Thoracic aorta (tissue), 2 donors: ENCODE measurements at regions not wholly inside any gene's neighbourhood (a gene's known extent, or its start where the extent isn't known, plus 50 kb on each side); places are given as distances from the start of the nearest gene placed in this dataset.

ENCODE experiments used
- ATAC-seq: fragments of 150-250 bp; one replicate; pipeline ENCODE4 v1.8.0; 2017; ENCODE audit warnings: low read depth; ENCODE audit not compliant: insufficient number of reproducible peaks, low FRiP score
- DNase-seq: peaks from one replicate; pipeline ENCODE4 v3.0.0-alpha.2; 2020; ENCODE audit warnings: low spot score
- H3K27ac ChIP-seq, 2 donors: fragments of 200-600 bp; sonication (generic); 1 replicate in 1 of 2; 2 replicates in 1 of 2; pipeline ENCODE4 v1.5.1; 2016; ENCODE audit warnings: mild to moderate bottlenecking in 2 of 2, moderate library complexity in 2 of 2
- H3K27me3 ChIP-seq: fragments of 200-600 bp; sonication (generic); replicated peaks from 2 replicates; pipeline ENCODE4 v1.6.0; 2016; ENCODE audit warnings: mild to moderate bottlenecking; ENCODE audit not compliant: insufficient read depth
- H3K36me3 ChIP-seq: fragments of 200-600 bp; sonication (generic); one replicate; pipeline ENCODE4 v1.5.1; 2016
- H3K4me1 ChIP-seq, 2 donors: fragments of 200-600 bp; sonication (generic); 1 replicate in 1 of 2; 2 replicates in 1 of 2; pipeline versions ENCODE4 v1.5.1 to v1.6.0; 2016; ENCODE audit warnings: low read depth in 2 of 2, mild to moderate bottlenecking in 1 of 2; ENCODE audit not compliant: control insufficient read depth in 1 of 2
- H3K4me3 ChIP-seq: fragments of 200-600 bp; sonication (generic); 2 replicates; pipeline ENCODE4 v1.5.1; 2016; ENCODE audit warnings: mild to moderate bottlenecking
- H3K9me3 ChIP-seq: fragments of 200-600 bp; sonication (generic); 2 replicates; pipeline ENCODE4 v1.5.1; 2016
- TF ChIP-seq, protein P1 (sequence below): fragments of 200-600 bp; sonication (generic); IDR thresholded peaks from one replicate; pipeline ENCODE4 v1.5.1; 2019; ENCODE audit warnings: antibody characterized with exemption

DNA sequence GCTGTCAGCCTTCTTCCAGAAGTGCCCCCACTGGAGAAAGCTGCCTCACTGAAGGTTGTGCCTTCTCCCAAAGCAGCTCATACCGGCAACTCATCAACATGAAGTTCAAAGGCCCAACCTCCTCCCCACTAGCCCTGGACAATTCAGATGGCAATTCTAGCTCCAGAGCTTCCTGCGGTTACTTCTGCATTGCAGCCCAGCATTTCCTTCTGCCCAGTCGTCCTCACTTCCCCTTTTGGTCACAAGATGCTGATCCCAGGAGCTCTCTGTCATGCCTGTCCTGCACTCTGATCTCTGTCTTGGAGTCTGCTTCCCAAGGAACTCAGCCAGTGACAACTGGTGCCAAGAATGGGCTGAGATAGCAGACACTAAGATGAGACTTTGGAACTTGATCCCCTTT lies 178.2 kb upstream of the SOX9 start:
- H3K27me3 ChIP-seq = no peaks in the 10 kb centered on the region
- no peaks in the 10 kb centered on the region for H3K36me3 ChIP-seq
- H3K27ac ChIP-seq = no peak overlapping the region
- H3K4me3 ChIP-seq = no peak overlapping the region
- DNase-seq (no peak), ATAC-seq (no peak)
- TF ChIP-seq, protein P1, sequence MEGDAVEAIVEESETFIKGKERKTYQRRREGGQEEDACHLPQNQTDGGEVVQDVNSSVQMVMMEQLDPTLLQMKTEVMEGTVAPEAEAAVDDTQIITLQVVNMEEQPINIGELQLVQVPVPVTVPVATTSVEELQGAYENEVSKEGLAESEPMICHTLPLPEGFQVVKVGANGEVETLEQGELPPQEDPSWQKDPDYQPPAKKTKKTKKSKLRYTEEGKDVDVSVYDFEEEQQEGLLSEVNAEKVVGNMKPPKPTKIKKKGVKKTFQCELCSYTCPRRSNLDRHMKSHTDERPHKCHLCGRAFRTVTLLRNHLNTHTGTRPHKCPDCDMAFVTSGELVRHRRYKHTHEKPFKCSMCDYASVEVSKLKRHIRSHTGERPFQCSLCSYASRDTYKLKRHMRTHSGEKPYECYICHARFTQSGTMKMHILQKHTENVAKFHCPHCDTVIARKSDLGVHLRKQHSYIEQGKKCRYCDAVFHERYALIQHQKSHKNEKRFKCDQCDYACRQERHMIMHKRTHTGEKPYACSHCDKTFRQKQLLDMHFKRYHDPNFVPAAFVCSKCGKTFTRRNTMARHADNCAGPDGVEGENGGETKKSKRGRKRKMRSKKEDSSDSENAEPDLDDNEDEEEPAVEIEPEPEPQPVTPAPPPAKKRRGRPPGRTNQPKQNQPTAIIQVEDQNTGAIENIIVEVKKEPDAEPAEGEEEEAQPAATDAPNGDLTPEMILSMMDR = no peak
- no peaks in the 10 kb centered on the region for H3K4me1 ChIP-seq
- no peaks in the 10 kb centered on the region for H3K9me3 ChIP-seq

DNA sequence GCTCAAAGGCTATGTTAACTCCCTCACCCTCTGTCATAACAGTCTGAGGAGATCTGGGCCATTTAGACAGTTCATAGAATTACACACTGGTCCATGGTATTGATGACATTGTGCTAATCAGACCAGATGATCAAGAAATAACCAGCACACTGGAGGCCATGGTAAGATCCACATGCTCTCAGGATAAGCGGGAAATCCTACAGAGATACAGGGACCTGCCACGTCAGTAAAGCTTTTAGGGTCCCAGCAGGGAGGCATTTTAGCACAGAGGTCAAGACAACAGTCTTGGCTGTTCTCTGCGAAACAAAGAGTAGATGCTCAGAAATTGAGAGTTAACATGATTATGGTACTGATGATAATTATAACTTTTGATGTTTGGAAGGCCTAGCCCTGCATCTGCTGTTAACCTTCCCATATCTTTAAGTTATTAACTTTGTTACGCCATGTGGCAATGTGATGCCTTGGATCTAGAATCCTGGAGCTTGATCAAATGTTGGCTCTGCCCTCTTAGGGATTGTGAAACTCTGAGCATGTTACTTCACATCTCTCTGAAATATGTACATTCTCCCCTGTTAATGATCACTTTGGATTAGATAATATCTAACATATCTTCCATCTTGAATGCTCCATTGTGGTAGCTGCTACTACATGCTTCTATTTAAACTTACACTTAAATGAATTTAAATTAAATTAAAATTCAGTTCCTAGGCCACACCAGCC lies 172.0 kb upstream of the SOX9 start:
- Histone ChIP-seq H3K27ac (no peak overlapping the region), H3K9me3 (no peaks in the 10 kb centered on the region), H3K27me3 (no peaks in the 10 kb centered on the region), H3K36me3 (no peaks in the 10 kb centered on the region), H3K4me1 (no peaks in the 10 kb centered on the region), H3K4me3 (no peak overlapping the region)
- TF ChIP-seq, protein P1 = no peak
- ATAC-seq (no peak), DNase-seq (no peak)

DNA sequence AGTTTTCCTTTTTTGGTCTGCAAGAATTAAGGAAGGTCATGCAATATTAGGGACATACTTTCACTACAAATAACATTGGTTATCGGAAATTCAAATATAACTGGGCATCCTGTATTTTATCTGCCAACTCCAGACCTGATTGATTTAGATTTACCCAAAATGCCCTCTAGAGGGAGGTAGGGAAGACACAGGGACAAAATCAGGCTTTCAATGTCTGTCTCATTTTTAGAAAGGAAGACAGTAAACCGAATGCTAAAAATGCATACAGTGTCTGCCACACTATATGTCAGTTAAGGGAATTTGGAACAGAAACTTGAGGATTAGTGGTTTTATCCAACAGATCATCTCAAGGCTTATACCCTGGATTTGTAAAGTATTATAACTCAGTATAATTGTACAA lies 161.7 kb upstream of the SOX9 start:
- H3K36me3 ChIP-seq = no peaks in the 10 kb centered on the region
- no peak overlapping the region for H3K4me3 ChIP-seq
- DNase-seq = no peak
- TF ChIP-seq, protein P1 = no peak
- H3K4me1 ChIP-seq = no peaks in the 10 kb centered on the region
- no peaks in the 10 kb centered on the region for H3K9me3 ChIP-seq
- no peaks in the 10 kb centered on the region for H3K27me3 ChIP-seq
- no peak overlapping the region for H3K27ac ChIP-seq
- ATAC-seq = no peak

DNA sequence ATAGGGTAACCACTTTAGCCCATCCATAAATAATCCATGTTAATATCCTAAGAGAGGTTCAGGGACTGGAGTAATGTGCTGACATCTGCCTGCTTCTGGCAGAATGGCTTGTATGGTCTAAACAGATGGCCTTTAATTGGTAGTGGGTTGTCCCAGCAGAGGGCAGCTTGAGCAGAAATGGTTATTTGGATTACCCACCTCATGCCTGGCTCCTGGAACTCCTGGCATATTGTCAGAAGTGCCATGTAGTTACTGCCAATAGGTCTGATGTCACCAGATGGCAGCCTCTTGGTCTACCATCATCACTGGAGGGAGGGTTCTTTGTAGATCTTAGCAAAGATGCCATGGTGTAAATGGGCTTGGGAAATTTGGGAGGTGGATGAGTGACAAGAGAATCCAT lies 157.5 kb upstream of the SOX9 start:
- no peak for ATAC-seq
- H3K9me3 ChIP-seq = no peaks in the 10 kb centered on the region
- no peak overlapping the region for H3K4me3 ChIP-seq
- H3K27ac ChIP-seq = no peak overlapping the region
- DNase-seq = no peak
- no peaks in the 10 kb centered on the region for H3K27me3 ChIP-seq
- H3K4me1 ChIP-seq = peaks cover 0 to 15% of the 10 kb centered on the region in 2 donors
- H3K36me3 ChIP-seq = no peaks in the 10 kb centered on the region
- TF ChIP-seq, protein P1 = no peak

DNA sequence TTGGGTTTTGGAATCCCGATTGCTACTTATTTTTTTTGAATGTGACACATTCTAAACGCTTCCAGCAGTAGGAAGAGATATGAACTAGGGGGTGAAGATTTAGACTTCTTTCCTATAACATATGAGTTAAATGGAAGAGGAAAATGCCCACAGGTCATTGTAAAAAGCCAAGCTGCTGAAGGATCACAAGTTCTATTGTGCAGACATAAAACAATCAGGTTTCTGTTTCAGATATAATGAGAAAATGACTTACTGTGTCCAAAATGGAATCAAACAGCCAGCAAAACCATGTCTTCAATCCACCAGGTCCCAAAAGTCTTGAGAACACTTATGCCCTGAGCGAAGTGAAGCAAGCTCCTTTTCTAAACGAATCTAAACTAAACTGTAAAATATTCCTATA lies 157.0 kb upstream of the SOX9 start:
- H3K4me3 ChIP-seq = no peak overlapping the region
- H3K36me3 ChIP-seq = no peaks in the 10 kb centered on the region
- H3K4me1 ChIP-seq = peaks cover 0 to 15% of the 10 kb centered on the region in 2 donors
- no peak overlapping the region for H3K27ac ChIP-seq
- no peaks in the 10 kb centered on the region for H3K9me3 ChIP-seq
- H3K27me3 ChIP-seq = no peaks in the 10 kb centered on the region
- TF ChIP-seq, protein P1 = no peak
- no peak for DNase-seq
- no peak for ATAC-seq
